ENCODE measurements at regions not wholly inside any gene's neighbourhood (a gene's known extent, or its start where the extent isn't known, plus 50 kb on each side); places are given as distances from the start of the nearest gene placed in this dataset.

- no peak for DNase-seq
- intact Hi-C loops (cut with DNase I; ENCODE audit: low total_unique reads) (no loop called here), in situ Hi-C loops (cut with MboI; ENCODE audit: low pct_ligation_motif_present in 1 of 4, low pct_unique_long_range_greater_than_20kb in 1 of 4, low sequenced_read_pairs in 3 of 4) (no loop called here)
- Histone ChIP-seq H3K36me3 (no peaks in the 10 kb centered on the region), H3K27me3 (no peaks in the 10 kb centered on the region), H3K27ac (peak overlapping the region in 2 of 4 donors; percentile 55 to 71), H3K9me3 (no peaks in the 10 kb centered on the region), H3K4me1 (peaks cover 0 to 19% (median 0%) of the 10 kb centered on the region in 4 donors), H3K4me3 (no peak overlapping the region)
- TF ChIP-seq POLR2A (IDR thresholded peaks at IDR 0.05) (no peak), EP300 (IDR thresholded peaks at IDR 0.05; ENCODE audit: low read depth) (no peak), CTCF (IDR thresholded peaks at IDR 0.05) (no peak), POLR2AphosphoS5 (IDR thresholded peaks at IDR 0.05) (no peak)
Measured at GRCh38 chr14:22098435-22098834, 424.8 kb upstream of the OR4E1 start.

GRCh38 chr14:22097586-22098292 lies 424.1 kb upstream of the OR4E1 start:
- intact Hi-C loops (cut with DNase I; ENCODE audit: low total_unique reads) (no loop called here), in situ Hi-C loops (cut with MboI; ENCODE audit: low pct_ligation_motif_present in 1 of 4, low pct_unique_long_range_greater_than_20kb in 1 of 4, low sequenced_read_pairs in 3 of 4) (no loop called here)
- Histone ChIP-seq H3K27me3 (no peaks in the 10 kb centered on the region), H3K4me3 (no peak overlapping the region), H3K27ac (peak overlapping the region; percentile 54 to 71 (median 60)), H3K9me3 (no peaks in the 10 kb centered on the region), H3K4me1 (peaks cover 0 to 19% (median 0%) of the 10 kb centered on the region in 4 donors), H3K36me3 (no peaks in the 10 kb centered on the region)
- TF ChIP-seq POLR2AphosphoS5 (IDR thresholded peaks at IDR 0.05): no peak
- no peak for TF ChIP-seq POLR2A (IDR thresholded peaks at IDR 0.05)
- no peak for TF ChIP-seq EP300 (IDR thresholded peaks at IDR 0.05; ENCODE audit: low read depth)
- no peak for TF ChIP-seq CTCF (IDR thresholded peaks at IDR 0.05)
- WGBS, 2 donors (ENCODE audit: low coverage in 1 of 2): 59 to 65% methylated on average over 3 to 4 of the region's 4 CpGs
- DNase-seq: no peak

GRCh38 chr14:22097072-22097471 lies 423.5 kb upstream of the OR4E1 start:
- in situ Hi-C loops (cut with MboI; ENCODE audit: low pct_ligation_motif_present in 1 of 4, low pct_unique_long_range_greater_than_20kb in 1 of 4, low sequenced_read_pairs in 3 of 4): no loop called here

GRCh38 chr14:22096514-22096895 lies 422.9 kb upstream of the OR4E1 start:
- peak overlapping the region; percentile 53 to 73 (median 62) for H3K27ac ChIP-seq
- no peak for DNase-seq
- H3K4me1 ChIP-seq: peaks cover 0 to 19% (median 0%) of the 10 kb centered on the region in 4 donors
- 72 to 97% methylated on average over 4 of the region's 4 CpGs for WGBS, 2 donors (ENCODE audit: low coverage in 1 of 2)
- no peak for TF ChIP-seq EP300 (IDR thresholded peaks at IDR 0.05; ENCODE audit: low read depth)
- TF ChIP-seq POLR2AphosphoS5 (IDR thresholded peaks at IDR 0.05): no peak
- TF ChIP-seq CTCF (IDR thresholded peaks at IDR 0.05): no peak
- TF ChIP-seq POLR2A (IDR thresholded peaks at IDR 0.05): no peak
- H3K36me3 ChIP-seq: no peaks in the 10 kb centered on the region
- no peaks in the 10 kb centered on the region for H3K9me3 ChIP-seq
- no peak overlapping the region for H3K4me3 ChIP-seq
- H3K27me3 ChIP-seq: no peaks in the 10 kb centered on the region
- intact Hi-C loops (cut with DNase I; ENCODE audit: low total_unique reads) (no loop called here), in situ Hi-C loops (cut with MboI; ENCODE audit: low pct_ligation_motif_present in 1 of 4, low pct_unique_long_range_greater_than_20kb in 1 of 4, low sequenced_read_pairs in 3 of 4) (no loop called here)

More at GRCh38 chr14:22097072-22097471, 423.5 kb upstream of the OR4E1 start:
- 45 to 53% methylated on average over 4 to 5 of the region's 5 CpGs for WGBS, 2 donors (ENCODE audit: low coverage in 1 of 2)
- H3K27ac ChIP-seq: peak overlapping the region; percentile 54 to 73 (median 68)
- no peaks in the 10 kb centered on the region for H3K36me3 ChIP-seq
- no peaks in the 10 kb centered on the region for H3K27me3 ChIP-seq
- no peaks in the 10 kb centered on the region for H3K9me3 ChIP-seq
- H3K4me1 ChIP-seq: peaks cover 0 to 19% (median 0%) of the 10 kb centered on the region in 4 donors
- intact Hi-C loops (cut with DNase I; ENCODE audit: low total_unique reads): no loop called here
- H3K4me3 ChIP-seq: no peak overlapping the region
- DNase-seq: no peak
- peak in 2 of 3 donors; percentile 73 to 78 for TF ChIP-seq POLR2AphosphoS5 (IDR thresholded peaks at IDR 0.05)
- TF ChIP-seq EP300 (IDR thresholded peaks at IDR 0.05; ENCODE audit: low read depth): peak; percentile 91
- TF ChIP-seq POLR2A (IDR thresholded peaks at IDR 0.05): no peak
